Activated T-cell treated with anti-CD3 and anti-CD28 coated beads for 24 hours (primary cell): ENCODE measurements at regions not wholly inside any gene's neighbourhood (a gene's known extent, or its start where the extent isn't known, plus 50 kb on each side); places are given as distances from the start of the nearest gene placed in this dataset.

Source experiments
- DNase-seq: peaks from one replicate; pipeline ENCODE4 v3.0.0-alpha.2; 2020; ENCODE audit warnings: low read depth

DNA sequence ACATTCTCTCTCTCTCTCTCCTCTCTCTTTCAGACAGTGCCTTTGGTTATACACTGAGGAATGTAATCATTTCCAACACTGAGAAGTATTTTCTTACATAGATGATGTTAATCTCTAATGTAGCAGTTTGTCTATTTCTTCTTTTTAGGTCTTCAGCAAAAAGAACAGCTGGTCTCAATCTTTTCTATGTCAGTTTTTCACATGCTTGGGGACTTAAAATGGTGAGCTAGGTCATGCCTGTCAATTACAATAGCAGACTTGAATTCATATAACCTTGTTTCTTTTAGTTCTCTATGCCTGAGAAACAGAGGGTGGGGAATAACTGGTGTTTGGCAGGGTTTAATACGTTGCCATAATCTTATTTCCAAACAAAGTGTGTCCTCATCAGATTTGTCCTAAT is 786.2 kb downstream of the SQOR start:
- no peak for DNase-seq

DNA sequence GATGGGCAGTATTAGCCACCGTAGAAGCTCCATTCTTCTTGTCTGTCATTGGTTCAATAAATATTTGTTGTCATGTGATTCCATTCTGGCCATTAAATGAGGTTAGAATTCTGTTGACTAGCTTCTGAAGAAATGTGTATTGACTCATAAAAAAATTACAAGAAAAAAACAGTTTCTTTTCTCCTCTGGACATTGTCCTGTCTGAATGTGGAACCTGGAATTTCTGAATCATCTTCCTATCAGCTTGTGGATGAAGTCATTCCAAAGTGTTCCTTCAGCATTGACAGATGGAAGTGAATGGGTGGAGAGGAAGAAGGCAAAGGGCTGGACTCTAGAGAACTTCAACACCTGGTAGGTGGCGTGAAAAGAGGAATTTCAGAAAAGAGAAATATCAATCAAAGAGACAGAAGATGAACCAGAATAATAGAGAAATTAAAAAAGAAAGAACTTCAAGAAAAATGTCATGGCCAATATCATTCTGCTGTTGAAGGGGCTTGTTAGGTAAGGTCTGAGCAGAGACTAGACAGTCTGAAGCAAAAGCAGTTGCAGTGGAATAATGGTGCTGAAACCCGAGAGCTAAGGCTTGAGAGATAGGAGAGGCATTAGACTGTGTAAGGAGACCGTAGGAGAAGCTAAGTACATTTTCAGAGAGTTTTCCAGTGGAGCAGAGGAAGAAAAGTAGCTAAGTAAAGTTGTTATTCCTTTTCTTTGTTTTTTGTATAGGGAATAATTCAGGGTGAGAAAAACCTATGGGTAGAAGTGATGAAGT is 806.6 kb downstream of the SQOR start:
- no peak for DNase-seq

DNA sequence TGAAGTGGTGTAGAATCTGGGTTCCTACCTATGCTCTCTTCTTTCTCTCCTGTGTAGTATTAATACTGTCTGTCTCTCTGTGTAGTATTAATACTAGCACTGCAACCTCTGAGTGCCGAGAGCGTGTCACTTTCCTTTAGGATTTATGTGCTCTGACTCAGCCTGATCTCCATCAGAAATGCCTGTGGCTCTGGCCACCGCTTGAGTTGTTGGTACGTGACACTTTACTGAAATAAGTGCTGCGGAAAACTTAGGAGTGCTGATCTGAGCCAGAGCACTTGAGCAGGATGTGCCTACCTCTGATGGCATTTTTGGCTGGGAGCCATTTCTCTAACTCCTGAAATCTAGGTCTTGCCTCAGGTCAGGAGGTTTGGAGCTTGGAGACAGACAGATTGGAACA is 807.4 kb downstream of the SQOR start:
- no peak for DNase-seq

DNA sequence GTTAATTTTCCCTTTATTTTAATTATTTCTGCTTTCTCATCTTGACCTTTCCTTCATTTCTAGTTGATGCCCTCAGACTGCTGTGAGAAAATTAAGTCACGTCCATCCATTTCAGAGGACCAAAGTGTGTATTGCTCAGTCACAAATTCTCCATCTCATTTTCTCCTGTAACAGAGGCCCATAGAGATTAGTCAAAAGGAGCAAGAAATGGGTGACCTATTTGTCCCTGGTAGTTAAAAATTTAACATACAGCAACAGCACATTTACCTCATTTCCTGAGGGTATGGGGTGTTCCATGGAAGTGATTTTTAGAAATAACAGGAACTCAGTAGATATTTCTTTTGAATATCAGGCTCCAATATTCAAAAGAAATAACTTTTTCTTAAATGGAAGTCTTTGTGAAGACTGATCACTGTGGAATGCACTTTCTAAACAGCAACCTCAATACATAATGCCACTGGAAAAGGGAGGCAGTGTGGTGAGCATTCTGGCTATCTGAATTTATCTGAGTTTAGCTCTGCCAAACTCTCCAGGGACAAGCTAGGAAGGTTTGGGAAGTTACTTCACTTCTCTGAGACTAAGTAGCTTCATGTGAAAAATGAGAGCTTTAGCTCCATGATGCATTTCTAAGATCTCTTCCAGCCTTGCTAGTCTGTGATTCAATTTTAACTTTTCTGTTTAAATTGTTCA is 808.2 kb downstream of the SQOR start:
- no peak for DNase-seq

DNA sequence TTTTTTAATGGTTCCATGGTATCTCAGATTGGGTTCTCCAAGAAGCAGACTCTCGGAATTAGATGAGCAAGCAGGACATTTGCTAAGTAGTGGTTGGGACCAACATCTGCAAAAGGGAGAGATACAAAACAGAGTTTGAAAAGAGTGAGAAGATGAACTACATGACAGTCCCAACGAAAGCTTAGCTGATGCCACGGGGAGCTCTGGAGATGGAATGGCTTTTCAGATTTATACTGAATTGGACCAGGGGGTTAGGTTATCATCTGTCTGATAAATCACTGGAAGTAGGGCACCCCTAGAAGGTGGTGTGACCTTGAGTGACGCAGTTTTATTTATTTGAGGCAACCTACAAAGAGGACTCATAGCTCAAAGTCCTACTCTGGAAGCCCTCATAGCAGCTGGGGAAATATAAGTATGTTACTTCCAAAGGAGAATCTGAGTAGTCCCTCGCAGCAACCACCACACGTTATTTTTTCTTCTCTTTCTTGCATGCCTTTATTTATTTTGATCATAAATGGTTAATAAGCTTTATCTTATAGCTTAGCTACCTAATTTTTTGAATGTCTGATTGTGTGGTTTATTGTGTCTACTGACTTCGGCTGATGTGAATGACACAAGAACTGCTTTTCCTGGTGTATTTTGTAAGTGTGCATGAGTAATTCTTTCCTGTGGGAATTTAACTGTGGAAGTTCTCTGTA is 815.4 kb downstream of the SQOR start:
- no peak for DNase-seq

DNA sequence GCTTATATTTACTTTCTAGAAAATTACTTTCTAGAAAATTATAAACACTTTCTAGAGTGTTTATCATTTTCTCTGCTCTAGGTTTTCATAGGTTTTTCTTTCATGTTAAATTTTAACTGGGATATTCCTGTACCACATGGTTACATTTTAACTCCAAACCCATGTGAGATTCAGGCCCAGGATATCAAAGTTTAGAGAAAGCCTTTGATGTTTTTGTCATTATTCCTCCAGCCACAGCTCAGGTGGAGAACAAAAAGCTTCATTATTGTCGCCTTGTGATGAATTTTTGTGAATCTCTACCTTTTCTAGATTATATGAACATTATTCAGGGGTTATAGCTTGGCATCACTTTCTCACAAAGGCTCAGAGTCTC is 816.0 kb downstream of the SQOR start:
- DNase-seq = no peak

DNA sequence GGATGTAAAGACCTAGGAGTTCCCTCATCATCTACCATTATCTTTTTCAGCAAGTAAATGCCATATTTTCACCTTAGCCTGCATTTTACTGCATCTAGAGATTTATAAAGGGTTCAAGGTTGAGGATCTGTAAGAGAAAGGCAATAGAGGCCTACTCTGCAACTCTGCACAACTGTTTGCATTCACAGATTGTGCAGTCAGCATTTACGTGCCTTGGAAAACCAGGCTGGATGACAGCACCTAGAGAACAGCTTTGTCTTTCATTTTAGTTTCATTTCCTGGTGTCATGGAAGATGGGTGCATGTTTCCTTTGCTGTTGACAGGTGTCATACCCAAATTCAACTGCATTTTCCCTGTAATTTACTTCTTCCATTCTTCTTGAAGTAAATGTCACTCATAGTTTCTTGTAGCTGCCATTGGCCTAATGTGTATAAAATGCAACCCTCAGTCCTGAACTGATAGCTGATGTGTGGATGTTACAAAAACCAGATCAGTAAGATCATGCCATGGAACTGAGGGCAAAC is 817.5 kb downstream of the SQOR start:
- no peak for DNase-seq

DNA sequence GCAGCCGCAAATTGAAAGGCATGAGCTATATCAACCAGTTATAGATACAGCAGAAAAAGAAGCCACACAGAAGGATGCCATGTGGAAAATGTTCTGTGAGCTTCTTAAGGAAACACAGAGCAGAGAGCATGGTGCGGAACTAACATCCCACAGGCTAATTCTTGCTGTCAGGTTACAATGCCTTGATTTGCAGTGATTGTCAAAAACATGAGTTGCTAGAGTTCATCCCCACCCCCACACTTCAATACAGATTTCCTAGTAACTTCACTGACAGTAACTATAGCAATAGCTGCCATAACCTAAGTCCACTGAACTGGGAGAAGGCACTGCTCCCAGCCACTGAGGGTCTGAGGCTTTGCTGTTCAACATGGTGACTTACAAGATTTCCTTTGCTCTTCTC is 821.6 kb downstream of the SQOR start:
- no peak for DNase-seq

DNA sequence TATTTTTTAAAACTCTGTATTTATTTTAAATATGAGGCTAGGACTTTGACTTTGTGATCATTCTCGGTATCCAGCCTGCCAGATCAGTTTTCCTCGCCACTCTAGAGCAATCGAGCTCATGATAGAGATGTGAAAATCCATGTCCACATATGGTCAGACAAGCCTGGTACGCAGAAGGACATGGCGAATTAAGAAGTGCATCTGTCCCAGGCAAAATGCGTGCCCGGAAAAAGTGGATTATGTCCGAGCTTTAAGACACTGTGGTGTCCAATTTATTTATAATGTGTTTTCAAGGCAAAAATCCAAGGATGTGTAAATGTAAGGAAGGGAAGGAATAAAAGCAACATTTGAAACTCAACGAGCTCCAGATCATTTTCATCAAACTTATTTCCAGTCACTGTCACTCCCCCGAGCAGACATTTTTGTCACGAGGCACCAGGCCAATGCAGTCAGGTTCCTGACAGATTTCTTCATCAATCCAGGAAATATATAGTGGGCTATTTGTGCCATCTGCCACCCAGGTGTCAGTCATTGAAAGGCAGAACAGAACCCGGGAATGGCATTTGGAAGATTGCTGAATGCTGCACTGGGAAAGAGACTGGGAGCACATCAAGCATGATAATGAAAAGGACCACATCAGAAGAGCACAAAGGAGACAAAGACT is 825.7 kb downstream of the SQOR start:
- no peak for DNase-seq

DNA sequence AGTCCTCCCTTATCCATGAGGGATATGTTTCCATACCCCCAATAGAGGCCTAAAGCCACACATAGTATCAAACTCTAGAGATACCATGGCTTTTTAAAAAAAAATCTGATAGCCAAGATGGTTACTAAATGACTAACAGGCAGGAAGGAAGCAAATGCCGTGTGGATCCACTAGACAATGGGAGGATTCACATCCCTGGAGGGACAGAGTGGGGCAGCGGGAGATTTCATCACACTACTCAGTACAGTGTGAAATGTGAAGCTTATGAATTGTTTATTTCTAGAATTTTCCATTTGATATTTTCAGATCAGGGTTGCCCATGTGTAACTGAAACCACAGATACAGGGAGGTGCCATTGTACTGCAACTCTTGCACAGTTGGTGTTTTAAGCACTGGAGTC is 826.6 kb downstream of the SQOR start:
- DNase-seq = no peak

DNA sequence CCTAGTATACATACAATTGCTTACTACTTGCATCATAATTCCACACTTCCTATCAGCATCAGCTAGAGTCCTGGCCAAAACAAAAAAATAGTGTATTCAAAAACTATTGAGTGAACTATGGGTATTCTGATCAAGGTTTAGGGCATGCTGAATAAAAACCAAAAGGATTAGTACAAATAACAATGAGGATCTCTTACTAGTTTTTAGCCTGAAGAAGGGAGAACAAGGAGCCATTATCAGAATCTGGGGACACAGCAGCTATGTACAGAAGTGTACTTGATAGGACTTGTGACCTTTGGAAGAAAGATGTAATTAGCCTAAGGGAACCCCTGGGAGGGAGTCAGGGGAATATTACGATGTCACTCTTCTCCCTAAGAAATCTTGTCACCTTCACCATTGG is 832.2 kb downstream of the SQOR start:
- no peak for DNase-seq

DNA sequence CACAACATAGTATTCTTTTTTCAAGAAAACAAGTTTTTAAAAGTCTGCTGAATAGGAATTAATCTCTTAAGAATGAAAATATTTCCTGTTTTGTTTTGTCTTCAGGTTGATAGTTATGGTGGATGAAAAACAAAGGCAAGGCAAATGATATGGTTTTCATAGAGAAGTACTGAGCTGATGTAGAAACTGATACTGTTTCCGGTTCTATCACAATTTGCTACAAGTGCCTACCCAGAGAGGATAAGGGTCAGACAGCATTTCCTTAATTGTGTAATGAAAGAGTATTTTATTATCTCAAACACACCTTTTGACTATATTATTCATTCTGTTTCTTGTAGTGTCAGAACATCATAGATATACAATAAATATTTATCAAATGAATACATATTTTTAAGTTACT is 836.3 kb downstream of the SQOR start:
- no peak for DNase-seq

DNA sequence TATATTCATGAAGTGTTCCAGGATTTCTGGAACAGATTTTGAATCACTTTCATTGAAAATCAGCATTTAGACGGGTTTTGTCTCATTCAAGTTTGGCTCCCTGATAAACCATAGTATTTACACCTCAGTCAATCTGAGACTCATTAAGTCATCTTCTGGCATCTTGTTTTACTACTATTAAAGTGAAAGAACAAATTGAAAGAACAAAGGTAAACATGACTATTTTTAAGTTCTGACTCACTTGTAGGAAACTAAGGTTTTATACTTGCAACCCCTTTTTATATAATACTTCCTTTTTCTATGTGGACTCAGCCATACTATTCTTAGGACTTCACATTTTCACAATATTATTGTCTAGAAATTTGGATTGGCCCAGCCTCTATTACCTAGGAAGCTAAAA is 854.4 kb downstream of the SQOR start:
- no peak for DNase-seq

DNA sequence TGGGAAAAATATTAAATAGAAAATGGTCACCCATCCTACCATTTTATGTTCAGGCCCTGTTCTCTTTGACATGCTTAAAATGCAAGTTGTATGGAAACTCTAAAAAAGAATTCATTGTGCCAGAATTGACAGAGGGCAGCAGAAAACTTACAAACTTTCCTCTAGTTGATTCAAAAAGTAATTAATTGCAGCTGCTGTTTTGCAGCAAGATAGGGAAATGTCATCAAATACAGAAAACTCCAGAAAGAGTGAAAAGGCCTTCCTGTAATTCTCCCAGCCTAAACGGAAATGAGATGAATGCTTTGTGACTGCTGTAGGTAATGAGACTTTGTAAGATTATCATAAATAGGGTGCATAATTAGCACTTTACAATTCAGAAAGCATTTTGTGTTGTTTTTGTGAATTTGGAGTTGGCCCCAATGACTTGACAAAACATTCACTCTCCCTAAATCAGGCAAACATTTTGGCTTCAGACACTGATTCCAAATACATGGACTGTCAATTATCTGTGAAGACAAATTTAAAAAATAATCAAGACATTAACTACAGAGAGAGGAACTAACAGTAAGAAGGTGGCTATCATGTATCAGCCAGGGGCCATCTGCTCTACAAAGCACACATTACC is 861.8 kb downstream of the SQOR start:
- no peak for DNase-seq

DNA sequence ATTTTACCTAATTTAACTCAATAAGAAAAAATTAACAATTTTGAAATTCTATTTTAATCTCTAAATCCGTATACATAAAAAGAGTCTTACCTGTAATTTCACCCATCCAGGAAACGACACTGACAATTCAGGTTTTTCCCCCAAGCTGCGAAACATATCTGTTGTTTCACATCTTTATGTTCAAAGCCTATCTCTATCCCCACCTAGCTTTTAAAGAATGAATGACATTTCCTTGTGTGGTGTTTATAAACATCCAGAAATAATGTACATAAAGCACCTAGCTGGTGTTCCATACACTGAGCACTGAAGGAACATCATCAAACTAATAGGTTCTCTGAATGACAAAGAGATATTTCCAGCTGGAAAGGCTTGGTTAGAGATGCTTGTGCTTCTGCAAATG is 867.8 kb downstream of the SQOR start:
- DNase-seq = no peak

DNA sequence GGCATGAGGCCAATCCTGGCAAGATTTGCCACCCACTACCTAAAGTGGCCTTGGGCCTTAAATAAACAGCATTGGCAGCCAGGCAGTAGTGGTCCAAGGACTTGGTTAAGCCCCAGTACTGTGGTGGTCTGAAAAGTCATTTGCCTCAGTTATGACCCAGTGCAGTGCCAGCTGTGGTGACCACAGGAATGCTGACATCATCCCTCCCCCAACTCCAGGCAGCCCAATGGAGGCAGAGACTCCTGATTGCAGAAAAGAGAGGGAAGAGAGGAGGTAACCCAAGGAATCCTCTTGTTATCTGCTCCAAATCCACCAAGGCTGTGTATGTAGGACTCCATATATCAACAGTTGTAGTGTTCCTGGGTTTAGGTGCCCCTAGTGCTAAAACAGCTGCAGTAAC is 883.6 kb downstream of the SQOR start:
- no peak for DNase-seq

DNA sequence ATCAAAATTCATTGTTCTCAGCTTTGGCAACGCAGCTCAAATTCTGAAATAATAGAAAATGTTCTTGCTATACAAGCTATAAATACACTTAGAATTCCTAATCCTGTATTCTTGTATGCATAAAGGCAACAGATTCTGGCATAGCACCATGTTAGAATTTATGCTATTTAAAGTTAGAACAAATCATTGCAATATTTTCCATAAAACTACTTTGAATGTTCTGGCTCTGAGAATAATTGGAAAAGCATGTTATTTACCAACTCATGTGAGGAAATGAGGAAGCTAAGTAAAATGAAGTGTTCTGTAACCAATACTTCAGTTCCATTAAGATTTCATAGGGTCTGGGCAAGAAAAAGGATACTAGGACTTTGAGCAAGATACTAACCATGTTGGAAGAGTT is 888.9 kb downstream of the SQOR start:
- DNase-seq = no peak

DNA sequence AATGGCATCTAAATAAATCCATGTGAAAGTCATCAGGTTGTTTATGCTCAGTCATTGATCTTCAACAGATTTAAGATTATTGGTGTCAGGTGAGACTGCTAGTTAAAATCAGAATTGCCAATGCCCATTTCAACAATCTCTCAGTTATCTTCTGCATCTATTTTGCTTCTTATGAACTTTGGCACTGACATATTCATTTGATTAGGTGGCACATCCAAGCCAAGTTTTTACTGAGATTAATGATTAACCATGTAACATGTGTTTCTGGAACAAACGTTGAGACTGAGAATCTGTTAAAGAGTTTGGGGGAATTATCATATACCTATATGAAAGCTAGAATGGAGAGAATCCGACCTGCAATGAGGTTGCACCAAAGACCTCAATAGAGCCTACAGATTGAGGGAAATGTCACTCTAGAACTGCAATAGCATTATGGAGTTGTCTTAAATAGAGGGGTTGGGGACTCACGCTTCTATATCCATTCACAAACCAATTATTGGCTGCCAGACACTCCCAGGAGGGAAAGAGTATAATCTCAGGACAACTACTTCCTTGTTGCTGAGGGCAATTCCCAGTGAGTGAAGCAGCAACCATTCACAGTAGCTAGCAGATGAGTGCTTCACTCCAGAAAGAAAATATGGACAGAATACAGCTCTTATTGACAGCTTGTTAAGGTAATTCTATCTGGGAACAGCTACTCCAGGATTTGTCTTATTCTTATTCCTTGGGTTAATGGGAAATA is 891.3 kb downstream of the SQOR start:
- DNase-seq = no peak

DNA sequence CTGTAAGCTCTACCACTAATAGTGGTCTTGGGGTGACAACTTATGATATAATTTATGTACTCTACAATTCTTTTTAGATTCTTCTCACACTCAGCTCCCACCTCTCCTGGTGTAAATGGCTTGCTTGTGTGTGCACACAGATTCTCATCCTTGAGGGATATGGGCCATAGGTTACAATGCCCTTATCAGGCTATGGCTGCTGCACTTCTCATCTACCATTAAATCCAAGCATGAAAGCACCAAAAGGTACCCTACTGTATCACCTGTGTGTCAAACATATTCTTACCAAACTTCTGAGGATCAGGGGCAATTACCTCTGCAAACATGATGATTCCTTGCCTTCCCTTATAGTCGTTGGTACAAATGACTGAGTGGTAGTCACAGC is 891.9 kb downstream of the SQOR start:
- DNase-seq = no peak

DNA sequence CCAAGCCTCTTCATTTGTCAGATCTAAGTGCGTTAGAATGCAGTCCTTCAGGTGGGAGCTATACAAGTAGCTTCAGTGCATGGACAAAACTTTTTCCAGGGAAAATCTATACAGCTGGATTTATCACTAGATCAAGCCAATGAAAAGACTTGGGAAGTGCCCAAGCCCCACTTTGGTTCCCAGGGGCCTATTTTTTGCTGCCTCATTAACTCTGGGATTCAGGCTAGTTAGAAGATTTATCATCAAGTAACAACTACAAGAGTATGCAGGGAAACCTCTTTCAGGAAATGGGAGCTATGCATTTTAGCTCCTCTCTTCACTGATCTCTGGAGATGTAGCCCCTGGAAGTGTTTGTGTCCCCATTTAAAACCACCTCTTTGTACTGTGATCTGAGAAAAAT is 908.8 kb downstream of the SQOR start:
- DNase-seq = no peak

DNA sequence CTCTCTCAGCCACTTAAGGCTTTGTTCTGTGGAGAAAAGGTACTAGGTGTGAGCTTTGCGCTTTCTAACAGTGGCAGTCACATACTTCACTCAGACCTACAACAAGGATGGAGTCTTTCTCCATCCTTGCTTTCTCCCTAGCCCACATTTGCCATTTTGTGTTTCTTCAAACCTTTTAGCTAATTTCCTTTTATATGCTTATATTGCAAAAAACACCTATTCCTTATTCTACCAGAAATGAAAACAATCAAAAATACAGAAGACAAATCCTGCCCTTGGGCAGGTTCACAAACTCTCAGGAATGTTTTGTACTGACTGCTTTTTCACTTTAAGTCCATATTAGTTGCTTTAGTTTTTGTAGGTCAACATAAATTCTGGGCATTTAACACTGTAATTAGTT is 914.2 kb downstream of the SQOR start:
- no peak for DNase-seq

DNA sequence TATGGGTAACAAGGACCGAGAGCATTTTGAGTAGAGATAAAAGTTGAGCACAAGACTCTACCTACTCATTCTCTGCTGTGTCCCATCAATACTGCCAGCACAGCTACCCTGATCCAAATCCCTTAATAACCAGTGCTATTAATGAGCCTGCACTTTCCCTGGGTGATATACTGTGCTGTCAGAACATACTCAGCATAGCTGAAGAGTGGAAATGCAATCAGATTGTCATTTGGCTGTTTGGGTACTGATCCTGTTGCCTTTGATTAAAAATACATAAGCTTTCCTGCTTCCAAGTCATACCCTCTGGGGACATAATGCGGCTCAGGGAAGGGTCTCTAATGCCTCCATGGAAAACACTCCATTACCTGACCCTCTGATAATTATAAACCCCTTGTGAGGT is 917.5 kb downstream of the SQOR start:
- DNase-seq = no peak
